Mesothelial cell of epicardium (in vitro differentiated cells): ENCODE measurements at regions not wholly inside any gene's neighbourhood (a gene's known extent, or its start where the extent isn't known, plus 50 kb on each side); places are given as distances from the start of the nearest gene placed in this dataset.
"Not testable (repeated sequence)": the region's sequence is repeated elsewhere in the genome, so short reads cannot be mapped to it uniquely, and the experiment has no call there.

Experiments used
- DNase-seq, 2 experiments: peaks; one replicate each; pipeline ENCODE4 v3.0.0; 2021; ENCODE audit warnings: low spot score in 2 of 2; ENCODE audit not compliant: unreplicated experiment in 2 of 2
- H3K27ac Mint-ChIP-seq: 2 replicates; pipeline ENCODE4 v1.8.0; 2021; ENCODE audit warnings: mixed read lengths
- H3K27me3 Mint-ChIP-seq: 2 replicates; pipeline ENCODE4 v1.8.0; 2021; ENCODE audit warnings: low read depth, mixed read lengths
- H3K36me3 Mint-ChIP-seq: 2 replicates; pipeline ENCODE4 v1.8.0; 2021; ENCODE audit warnings: mixed read lengths
- H3K4me1 Mint-ChIP-seq: 2 replicates; pipeline ENCODE4 v1.8.0; 2021; ENCODE audit warnings: mixed read lengths
- H3K4me3 Mint-ChIP-seq: 2 replicates; pipeline ENCODE4 v1.8.0; 2021; ENCODE audit warnings: mild to moderate bottlenecking, moderate library complexity, mixed read lengths
- H3K9me3 Mint-ChIP-seq: 2 replicates; pipeline ENCODE4 v1.8.0; 2021; ENCODE audit warnings: mixed read lengths
- CTCF ChIP-seq: fragments of 200-600 bp; sonication (generic); IDR thresholded peaks from one replicate; pipeline ENCODE4 v1.5.0; 2021; ENCODE audit warnings: antibody characterized with exemption; ENCODE audit not compliant: unreplicated experiment

GRCh38 chr3:82567029-82567600 lies 805.7 kb upstream of the GBE1 start:
- no peak overlapping the region for H3K4me3 Mint-ChIP-seq
- H3K9me3 Mint-ChIP-seq: no peaks in the 10 kb centered on the region
- H3K27ac Mint-ChIP-seq: no peak overlapping the region

GRCh38 chr3:82562896-82563295 lies 801.5 kb upstream of the GBE1 start:
- no peak overlapping the region for H3K4me3 Mint-ChIP-seq
- no peaks in the 10 kb centered on the region for H3K9me3 Mint-ChIP-seq
- DNase-seq: no peak
- no peaks in the 10 kb centered on the region for H3K36me3 Mint-ChIP-seq
- no peaks in the 10 kb centered on the region for H3K4me1 Mint-ChIP-seq
- no peak overlapping the region for H3K27ac Mint-ChIP-seq
- TF ChIP-seq CTCF: no peak
- H3K27me3 Mint-ChIP-seq: no peaks in the 10 kb centered on the region

More at GRCh38 chr3:82567029-82567600, 805.7 kb upstream of the GBE1 start:
- no peak for DNase-seq
- TF ChIP-seq CTCF: no peak
- Mint-ChIP-seq H3K27me3 (no peaks in the 10 kb centered on the region), H3K4me1 (no peaks in the 10 kb centered on the region), H3K36me3 (no peaks in the 10 kb centered on the region)

GRCh38 chr3:82561784-82562183 lies 800.3 kb upstream of the GBE1 start:
- H3K4me1 Mint-ChIP-seq: no peaks in the 10 kb centered on the region
- no peak for DNase-seq
- H3K4me3 Mint-ChIP-seq: no peak overlapping the region

GRCh38 chr3:82558081-82558480 lies 796.6 kb upstream of the GBE1 start:
- Mint-ChIP-seq H3K4me3 (no peak overlapping the region), H3K27me3 (no peaks in the 10 kb centered on the region), H3K9me3 (no peaks in the 10 kb centered on the region), H3K36me3 (no peaks in the 10 kb centered on the region), H3K27ac (no peak overlapping the region), H3K4me1 (no peaks in the 10 kb centered on the region)
- DNase-seq: no peak
- TF ChIP-seq CTCF: no peak

More at GRCh38 chr3:82561784-82562183, 800.3 kb upstream of the GBE1 start:
- Mint-ChIP-seq H3K27ac (no peak overlapping the region), H3K36me3 (no peaks in the 10 kb centered on the region), H3K9me3 (no peaks in the 10 kb centered on the region), H3K27me3 (no peaks in the 10 kb centered on the region)
- TF ChIP-seq CTCF: no peak

GRCh38 chr3:82556113-82556512 lies 794.7 kb upstream of the GBE1 start:
- H3K4me1 Mint-ChIP-seq: no peaks in the 10 kb centered on the region
- DNase-seq: no peak
- no peak overlapping the region for H3K27ac Mint-ChIP-seq
- H3K27me3 Mint-ChIP-seq: no peaks in the 10 kb centered on the region
- no peaks in the 10 kb centered on the region for H3K9me3 Mint-ChIP-seq
- no peak for TF ChIP-seq CTCF
- no peaks in the 10 kb centered on the region for H3K36me3 Mint-ChIP-seq
- no peak overlapping the region for H3K4me3 Mint-ChIP-seq

GRCh38 chr3:82542556-82542955 lies 781.1 kb upstream of the GBE1 start:
- not testable (repeated sequence) for H3K9me3 Mint-ChIP-seq, H3K4me1 Mint-ChIP-seq, H3K4me3 Mint-ChIP-seq, H3K27ac Mint-ChIP-seq, H3K36me3 Mint-ChIP-seq, H3K27me3 Mint-ChIP-seq, DNase-seq
